ENCODE measurements at regions not wholly inside any gene's neighbourhood (a gene's known extent, or its start where the extent isn't known, plus 50 kb on each side); places are given as distances from the start of the nearest gene placed in this dataset.

GRCh38 chr17:79291391-79291790 lies 216.8 kb downstream of the ENGASE start:
- no peak for TF ChIP-seq CTCF (IDR thresholded peaks at IDR 0.05 in 2 of 3, conservative IDR thresholded peaks at IDR 0.05 in 1 of 3; ENCODE audit: borderline replicate concordance in 1 of 3, insufficient read depth in 1 of 3, low read depth in 2 of 3, low read length in 2 of 3)
- no peak for TF ChIP-seq YY1 (IDR thresholded peaks at IDR 0.05; ENCODE audit: extremely low read depth, insufficient replicate concordance, low read depth, low read length)
- no peak for TF ChIP-seq POLR2A (IDR thresholded peaks at IDR 0.05; ENCODE audit: borderline replicate concordance, extremely low read depth, insufficient read depth, insufficient read length)
- TF ChIP-seq FOSL1 (IDR thresholded peaks at IDR 0.05; ENCODE audit: low read depth), result no peak
- no peak for TF ChIP-seq REST (IDR thresholded peaks at IDR 0.05; ENCODE audit: low read depth)
- no peak for TF ChIP-seq ZNF274 (IDR thresholded peaks at IDR 0.05; ENCODE audit: low read depth, low read length)
- TF ChIP-seq RAD21 (IDR thresholded peaks at IDR 0.05; ENCODE audit: low read depth), result no peak
- no peak for TF ChIP-seq POLR2AphosphoS5 (IDR thresholded peaks at IDR 0.05; ENCODE audit: low read depth, low read length)
- TF ChIP-seq EZH2 (IDR thresholded peaks at IDR 0.05), result no peak
